ENCODE measurements at regions not wholly inside any gene's neighbourhood (a gene's known extent, or its start where the extent isn't known, plus 50 kb on each side); places are given as distances from the start of the nearest gene placed in this dataset.
"Not testable (repeated sequence)": the region's sequence is repeated elsewhere in the genome, so short reads cannot be mapped to it uniquely, and the experiment has no call there.

DNA sequence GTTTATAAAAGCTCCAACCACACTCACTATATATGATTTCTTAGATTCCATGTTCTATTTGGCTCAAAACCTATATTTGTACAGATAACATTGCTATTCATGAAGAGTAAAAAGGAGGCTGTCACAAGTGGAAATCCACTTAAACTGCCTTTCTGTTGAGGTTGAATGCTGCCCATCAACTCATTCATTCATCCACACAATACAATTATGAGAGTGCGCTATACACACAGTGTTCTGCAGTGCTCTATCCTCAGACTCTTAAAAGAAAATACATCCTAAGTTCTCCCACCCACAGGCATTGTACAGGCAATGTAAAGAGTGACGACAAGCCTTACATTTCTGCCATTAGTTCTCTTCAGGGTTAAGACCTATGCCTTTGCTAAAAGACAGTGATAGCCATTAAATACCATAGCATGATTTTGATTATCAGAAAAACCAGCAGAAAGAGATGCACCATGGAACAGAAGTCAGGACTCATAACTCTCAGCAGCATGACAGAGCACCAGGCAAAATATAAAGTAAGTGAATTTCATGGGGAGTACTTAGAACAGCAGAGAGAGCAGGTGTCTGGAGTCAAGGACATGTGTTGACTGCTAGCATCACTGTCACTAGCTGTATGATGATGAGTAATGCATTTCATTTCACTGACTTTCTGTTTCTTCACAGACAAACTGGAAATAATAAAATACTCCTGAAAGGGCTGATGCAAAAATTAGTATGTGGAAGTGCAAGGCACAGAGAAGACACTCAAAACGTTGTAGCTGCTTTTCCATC is 218.0 kb downstream of the RBM26 start:
- no peak for DNase-seq

DNA sequence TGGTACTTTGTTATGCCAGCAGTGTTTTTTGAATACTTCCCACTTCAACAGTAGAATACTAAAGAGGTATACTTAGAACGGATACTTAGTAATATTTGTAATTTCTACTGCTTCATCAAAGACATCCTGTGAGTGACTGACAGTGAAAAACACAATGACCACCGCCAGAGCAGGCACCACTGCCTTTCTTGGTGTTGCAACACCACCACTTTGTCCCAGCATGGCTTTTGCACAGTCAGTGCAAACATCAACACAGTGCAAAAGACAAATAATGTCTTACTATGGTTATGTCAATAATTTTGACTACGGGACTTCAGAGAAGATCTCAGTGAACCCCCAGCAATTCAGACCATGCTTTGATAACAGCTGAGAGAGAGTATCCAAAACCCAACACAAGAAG is 220.5 kb downstream of the RBM26 start:
- no peak for DNase-seq

- DNase-seq: no peak
Observed at GRCh38 chr13:79183231-79183630, 222.8 kb downstream of the RBM26 start.

- not testable (repeated sequence) for DNase-seq
Observed at GRCh38 chr13:79173691-79174090, 232.4 kb downstream of the RBM26 start.

- DNase-seq: not testable (repeated sequence)
Observed at GRCh38 chr13:79172924-79173323, 233.1 kb downstream of the RBM26 start.

DNA sequence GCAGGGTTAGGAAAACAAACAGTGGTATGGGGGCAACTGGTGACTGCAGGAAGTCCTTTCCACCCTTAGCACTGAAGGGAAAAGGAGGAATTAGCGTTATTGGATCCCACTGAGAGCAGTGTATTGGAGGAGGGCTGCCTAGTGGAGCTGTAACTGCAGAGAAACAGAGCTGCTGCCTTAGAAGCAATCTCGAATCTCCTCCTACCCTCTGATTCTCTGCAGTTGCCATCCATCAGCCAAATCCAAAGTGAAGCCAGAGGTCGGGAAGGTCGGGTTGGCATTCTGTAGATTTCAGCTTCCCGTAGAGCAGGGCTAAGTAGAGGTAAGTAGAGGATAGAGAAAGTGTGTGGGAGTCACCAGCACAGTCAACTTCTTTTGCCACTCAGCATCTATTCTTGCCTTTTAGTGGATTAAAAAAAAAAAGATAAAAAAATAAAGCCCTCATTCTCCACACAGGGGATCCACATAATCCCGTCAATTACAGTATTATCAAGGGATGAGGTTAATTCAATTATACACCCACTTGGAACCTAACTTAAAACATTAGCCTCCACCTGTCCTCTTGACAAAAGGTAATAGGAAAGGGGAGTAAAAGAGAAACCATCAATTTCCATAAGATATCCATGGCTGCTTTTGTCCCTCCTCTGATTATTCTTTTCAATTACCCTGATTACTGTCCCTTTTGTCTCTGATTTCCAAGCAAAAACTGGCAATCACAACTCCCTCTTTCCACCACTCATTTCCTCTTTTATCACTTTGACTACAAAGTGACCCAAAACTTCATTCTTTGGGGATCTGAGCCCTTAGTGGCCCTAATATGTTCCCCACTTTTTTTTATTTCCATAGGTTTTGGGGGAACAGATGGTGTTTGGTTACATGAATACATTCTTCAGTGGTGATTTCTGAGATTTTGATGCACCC is 234.7 kb downstream of the RBM26 start:
- DNase-seq: no peak

DNA sequence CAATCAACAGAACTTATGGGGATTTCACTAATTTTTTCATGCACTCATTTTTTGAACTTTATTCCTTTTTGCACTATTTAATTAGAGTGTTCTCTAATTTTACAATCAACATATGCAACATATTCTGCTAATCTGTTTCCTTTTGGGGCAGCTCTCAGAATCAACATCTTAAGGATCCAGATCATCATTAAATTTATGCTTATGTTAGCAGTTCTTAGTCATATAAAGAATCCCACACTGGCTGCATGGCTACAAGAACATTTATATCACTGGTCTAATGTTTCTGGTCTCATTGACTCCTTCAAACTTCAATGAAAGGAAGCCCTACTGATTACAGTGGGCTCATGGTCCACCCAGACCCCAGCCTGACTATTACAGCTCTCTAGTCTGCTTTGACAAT is 245.2 kb downstream of the RBM26 start:
- DNase-seq: no peak

DNA sequence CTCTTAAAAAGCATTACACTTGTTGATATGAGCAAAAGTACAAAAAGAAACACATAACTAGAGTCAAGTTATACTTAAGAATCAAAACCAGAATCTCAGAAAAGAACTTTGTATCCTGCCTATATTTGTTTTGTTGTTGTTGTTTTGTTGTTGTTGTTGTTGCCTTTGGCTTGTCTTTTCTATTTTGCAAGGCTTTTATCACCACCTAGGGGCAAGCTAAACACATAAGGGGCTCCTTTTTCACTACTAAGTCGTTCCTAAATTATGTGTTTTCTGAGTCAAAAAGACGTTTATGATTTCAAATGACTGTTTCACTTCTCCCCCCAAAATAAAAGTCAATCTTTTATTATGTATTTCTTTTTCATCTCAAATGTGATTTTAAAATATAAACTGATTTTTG is 250.2 kb downstream of the RBM26 start:
- DNase-seq: no peak

- no peak for DNase-seq
Observed at GRCh38 chr13:79149210-79149609, 256.8 kb downstream of the RBM26 start.

GRCh38 chr13:79141082-79141481 is 265.0 kb downstream of the RBM26 start:
- no peak for DNase-seq

DNA sequence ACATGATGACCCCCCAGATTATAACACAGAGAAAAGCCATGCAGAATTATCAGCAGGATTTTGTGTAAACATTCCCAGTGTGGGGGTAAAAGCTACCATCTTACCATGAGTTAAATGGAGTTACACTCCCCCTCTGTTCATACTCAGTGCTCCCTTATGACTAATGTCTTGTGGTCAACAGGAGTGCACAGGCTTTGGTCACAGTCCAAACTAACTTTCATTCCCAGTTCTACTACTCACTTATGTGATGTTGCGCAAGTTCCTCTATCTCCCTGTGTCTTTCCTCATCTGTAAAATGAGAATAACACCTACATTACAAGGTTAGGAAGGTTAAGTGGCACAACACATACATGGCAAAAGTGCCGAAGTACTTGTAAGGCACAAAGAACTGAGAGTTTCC is 277.9 kb downstream of the RBM26 start:
- no peak for DNase-seq

- no peak for DNase-seq
Observed at GRCh38 chr13:79126706-79127105, 279.3 kb downstream of the RBM26 start.

GRCh38 chr13:79124183-79124582 is 281.9 kb downstream of the RBM26 start:
- DNase-seq: no peak

DNA sequence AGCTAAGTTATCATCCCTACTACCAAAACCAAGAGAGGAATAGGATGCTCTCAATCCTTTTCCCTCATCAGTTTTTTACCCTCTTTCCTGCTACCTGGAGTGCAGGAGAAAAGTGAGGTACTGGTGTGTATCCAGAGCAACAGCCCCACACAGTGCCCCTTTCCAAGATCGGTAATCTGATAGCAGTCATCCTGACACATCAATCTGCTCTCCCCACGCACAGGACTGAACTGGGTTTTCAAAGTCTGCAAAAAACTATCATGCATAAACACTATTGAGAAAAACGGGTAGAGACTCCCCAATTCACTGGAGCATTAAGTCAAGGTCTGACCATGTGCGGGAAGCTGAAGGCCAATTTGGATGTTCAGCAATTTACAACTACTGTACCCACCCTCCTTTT is 284.8 kb downstream of the RBM26 start:
- DNase-seq: no peak

GRCh38 chr13:79119578-79120107 is 286.4 kb downstream of the RBM26 start:
- no peak for DNase-seq

- DNase-seq: no peak
Observed at GRCh38 chr13:79112016-79112415, 294.0 kb downstream of the RBM26 start.

DNA sequence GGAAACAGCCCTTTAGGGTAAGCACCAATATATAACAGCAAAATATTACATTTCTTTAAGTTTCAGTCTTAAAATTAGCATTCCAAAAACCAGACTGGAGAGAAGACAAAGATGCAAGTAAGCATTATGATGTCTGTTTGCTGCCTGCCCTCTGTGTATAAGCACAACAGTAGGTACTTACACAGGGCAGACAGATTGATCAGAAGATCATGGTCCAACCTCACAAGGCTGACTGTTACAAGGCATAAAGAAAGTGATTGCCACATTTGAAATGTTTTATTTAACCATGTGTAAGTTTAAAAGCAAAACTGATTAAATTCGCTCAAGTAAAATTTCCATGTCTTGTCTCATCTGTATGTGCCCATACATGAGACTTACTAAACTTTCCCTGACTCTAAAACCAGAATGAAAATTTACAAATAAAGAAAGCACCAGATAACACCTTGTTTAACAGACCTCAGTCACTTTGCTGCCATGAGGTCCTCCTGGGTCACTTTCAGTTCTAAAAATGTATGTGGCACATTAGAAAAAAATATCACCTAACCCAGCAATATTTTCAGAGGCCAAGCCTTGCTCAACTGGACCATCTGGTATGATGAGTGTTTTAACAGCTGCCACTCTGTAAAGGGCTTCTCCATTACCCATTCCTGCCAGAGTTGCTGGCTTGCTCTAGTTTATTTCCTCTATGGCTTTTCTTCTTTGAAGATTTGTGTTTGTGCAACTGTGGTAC is 297.0 kb downstream of the RBM26 start:
- DNase-seq: no peak

- no peak for DNase-seq
Observed at GRCh38 chr13:79098596-79098995, 307.5 kb downstream of the RBM26 start.

GRCh38 chr13:79097201-79097600 is 308.9 kb downstream of the RBM26 start:
- no peak for DNase-seq

GRCh38 chr13:79096099-79096498 is 310.0 kb downstream of the RBM26 start:
- no peak for DNase-seq

- DNase-seq: no peak
Observed at GRCh38 chr13:79090552-79091124, 315.4 kb downstream of the RBM26 start.

DNA sequence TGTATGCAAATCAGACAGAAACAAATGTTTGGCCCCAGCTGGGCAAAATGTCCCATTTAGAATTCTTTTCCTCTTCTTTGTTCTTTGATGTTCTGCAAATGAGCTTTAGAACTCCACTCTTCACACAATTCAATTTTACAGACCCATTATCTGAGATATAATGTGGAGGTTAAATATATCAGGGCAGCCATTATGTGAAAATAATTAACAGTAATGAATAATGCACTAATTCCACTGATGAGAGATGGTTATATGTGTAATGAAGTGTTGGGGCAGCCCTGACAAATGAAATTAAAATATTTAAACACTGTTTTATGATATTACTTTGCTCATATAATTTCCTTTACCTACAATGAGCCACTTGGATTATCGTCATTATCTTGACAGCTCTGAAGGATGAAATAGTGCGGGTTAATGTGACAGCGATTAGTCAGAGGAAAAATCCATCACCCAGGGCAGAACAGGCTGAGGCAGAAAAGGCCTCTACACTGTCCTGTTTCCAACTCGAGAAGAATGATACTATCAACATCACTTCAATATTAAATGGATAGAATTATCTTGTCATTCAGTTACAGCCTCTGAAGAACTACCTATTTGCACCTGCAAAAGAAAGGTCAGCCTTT is 321.1 kb downstream of the RBM26 start:
- no peak for DNase-seq
